DMS 273 treated with DMSO at 0.1 percent for 48 hours (cell line): ENCODE measurements at regions not wholly inside any gene's neighbourhood (a gene's known extent, or its start where the extent isn't known, plus 50 kb on each side); places are given as distances from the start of the nearest gene placed in this dataset.
"Not testable (repeated sequence)": the region's sequence is repeated elsewhere in the genome, so short reads cannot be mapped to it uniquely, and the experiment has no call there.

Experiments used
- DNase-seq: peaks from one replicate; lab custom pipeline; 2025; lab: John Stamatoyannopoulos, UW

DNA sequence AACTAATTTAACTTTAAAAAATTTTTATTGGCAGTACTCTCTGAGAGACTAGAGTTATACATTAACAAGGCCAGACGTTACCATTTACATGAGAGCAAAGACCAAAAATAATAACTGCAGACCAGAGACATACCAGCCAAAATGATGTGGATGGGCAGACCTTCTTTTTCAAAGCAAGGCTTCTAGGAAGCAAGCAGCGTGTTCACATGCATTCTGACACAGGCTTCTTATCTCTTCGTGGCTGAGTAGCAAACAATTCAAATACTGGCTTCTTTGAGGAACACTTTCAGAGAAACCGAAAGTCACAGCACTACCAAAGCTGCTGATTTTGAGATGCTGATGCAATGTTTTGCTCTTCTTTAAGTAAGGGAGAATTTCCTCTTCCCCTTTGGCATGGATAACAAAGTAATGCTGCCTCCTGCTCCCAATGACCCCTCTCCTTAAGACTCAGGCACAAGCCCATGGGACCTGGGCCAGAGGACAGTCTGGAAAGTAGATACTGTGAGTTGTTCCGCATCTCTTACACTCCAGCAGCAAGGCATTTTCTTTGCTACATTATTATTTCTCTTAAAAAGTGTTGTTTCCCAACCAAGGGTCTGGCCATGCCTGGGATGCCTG, 181.9 kb downstream of the MREG start:
- no peak for DNase-seq

DNA sequence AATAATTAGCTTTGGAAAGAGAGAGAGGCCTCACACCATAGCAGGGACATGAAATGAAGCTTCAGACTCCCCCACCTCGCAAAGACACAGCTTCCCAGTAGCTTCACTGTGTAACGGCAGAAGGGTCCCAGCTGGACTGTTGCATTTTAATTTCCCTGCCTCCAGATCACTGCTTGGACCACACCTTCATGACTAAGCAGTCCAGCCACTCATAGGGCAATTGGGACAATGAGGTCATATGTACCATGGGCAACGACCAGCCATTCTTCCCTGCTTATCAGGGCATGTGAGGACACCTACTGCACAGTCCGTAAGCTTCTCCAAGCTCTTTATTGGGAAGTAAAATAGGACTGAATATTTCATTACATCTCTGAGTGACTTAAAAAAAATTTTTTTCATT, 183.0 kb downstream of the MREG start:
- no peak for DNase-seq

DNA sequence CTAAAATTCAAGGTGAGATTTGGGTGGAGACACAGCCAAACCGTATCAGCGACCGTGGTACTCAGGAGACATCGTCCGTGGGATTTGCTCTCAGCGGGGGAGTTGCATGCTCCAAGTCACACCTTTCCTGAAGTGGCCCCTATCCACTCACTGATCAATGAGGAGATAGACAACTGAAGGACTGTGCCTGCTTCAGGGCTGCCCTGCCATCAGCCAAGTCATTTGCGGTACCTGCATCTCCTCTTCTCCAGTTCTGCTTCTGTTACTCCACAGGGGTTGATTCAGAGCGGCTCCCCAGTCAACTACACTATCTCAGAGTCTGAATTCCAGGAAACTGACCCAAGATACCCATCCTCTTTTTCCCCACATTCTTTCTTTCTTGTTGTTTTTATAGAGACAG, 184.1 kb downstream of the MREG start:
- DNase-seq = no peak

DNA sequence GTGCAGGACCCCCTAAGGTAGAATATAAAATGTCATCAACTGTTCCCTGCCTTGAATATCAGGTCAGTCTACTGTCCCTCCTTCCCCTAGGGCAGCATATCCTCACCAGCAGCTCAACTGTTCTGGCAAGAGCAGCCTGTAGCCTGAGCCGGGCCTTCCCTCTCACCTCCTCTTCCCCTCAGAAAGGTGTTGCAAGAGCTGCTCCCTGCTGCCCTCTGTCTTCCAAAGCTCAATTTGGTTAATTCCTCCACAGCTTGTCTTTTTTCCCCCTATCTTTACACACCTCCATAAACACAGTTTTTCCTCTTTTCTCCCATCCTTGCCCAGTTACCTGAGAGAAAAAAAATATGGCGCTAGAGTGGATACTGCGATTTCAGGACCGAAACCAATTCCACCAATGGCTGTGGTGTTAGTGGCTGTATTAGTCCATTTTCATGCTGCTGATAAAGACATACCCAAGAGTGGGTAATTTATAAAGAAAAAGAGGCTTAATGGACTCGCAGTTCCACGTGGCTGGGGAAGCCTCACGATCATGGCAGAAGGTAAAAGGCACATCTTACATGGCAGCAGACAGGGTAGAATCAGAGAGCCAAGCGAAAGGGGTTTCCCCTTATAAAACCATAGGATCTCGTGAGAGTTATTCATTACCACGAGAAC, 184.7 kb downstream of the MREG start:
- DNase-seq = peak; percentile 38

DNA sequence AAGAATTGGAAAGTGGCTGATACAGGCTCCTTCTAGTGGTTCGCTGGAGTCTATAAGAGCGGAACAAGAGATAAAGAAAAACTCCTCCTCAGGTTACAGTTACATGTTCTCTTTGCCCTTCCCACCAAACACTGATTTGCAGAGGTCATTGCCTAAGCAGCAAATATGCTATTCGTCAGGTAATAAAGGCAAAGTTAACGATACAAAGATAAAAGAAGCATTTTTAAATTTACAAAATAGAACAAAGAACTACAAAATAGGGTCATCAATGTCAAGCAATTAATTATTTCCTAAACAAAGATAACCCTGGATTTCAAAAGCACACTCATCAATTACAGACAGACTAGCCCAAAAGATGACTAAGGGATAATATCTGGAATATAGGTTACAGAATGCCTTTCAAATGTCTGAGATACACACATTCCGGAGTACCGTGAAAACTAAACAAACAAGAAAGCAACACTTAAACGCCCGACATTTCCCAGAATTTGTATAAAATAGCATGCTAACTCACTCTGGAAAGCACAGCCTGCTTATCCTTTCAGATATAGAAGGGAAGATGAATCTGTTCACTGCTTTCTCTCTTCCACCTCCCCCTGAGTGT, 186.4 kb downstream of the MREG start:
- DNase-seq = no peak

DNA sequence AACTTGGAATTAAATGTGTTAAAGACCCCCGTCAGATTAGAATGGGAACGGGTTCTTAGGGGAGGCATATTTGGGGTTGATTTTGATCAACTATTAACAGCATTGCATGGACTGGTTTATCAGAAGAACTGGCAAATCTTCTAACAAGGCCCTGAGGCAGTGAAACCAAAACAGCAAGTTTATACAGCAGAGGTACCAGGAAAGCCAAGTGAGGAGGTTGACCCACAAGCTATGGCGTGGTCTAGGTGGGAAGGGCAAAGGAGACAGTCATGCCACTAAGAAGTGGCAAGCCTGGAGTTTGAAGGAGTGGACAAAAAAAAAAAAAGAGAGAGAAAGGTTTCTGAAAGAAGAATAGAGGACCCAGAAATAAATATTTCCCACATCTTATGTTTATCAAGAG, 187.0 kb downstream of the MREG start:
- no peak for DNase-seq

DNA sequence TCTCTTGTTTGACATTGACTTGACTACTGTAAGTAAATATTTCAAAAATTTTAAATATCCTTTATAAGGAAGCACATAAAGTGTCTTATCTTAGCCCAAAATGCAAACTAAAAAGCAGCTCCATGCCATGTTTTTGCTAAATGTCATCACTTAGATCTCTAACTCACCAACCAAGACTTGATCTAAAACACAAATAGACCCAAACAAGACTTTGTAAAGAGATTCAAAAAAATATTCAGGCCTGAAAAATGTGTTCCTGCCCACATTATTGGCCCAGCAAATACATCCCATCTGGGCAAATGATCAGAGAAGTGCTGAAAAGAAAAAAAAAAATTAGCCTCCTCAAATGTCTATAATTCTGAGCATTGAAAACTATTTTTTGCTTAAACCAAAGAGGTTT, 187.6 kb downstream of the MREG start:
- DNase-seq = no peak

DNA sequence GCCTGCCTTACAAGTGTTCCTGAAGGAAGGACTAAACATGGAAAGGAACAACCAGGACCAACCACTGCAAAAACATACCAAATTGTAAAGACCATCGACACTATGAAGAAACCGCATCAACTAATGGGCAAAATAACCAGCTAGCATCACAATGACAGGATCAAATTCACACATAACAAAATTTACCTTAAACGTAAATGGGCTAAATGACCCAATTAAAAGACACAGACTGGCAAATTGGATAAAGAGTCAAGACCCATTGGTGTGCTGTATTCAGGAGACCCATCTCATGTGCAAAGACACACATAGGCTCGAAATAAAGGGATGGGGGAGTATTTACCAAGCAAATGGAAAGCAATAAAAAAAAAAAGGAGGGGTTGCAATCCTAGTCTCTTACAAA, 192.1 kb downstream of the MREG start:
- DNase-seq = not testable (repeated sequence)

DNA sequence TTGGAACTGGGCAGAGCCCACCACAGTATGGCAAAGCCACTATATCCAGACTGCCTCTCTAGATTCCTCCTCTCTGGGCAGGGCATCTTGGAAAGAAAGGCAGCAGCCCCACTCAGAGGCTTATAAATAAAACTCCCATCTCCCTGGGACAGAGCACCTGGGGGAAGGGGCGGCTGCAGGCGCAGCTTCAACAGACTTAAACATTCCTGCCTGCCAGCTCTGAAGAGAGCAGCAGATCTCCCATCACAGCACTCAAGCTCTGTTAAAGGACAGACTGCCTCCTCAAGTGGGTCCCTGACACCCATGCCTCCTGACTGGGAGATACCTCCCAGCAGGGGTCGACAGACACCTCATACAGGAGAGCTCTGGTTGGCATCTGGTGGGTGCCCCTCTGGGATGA, 193.6 kb downstream of the MREG start:
- DNase-seq = not testable (repeated sequence)

DNA sequence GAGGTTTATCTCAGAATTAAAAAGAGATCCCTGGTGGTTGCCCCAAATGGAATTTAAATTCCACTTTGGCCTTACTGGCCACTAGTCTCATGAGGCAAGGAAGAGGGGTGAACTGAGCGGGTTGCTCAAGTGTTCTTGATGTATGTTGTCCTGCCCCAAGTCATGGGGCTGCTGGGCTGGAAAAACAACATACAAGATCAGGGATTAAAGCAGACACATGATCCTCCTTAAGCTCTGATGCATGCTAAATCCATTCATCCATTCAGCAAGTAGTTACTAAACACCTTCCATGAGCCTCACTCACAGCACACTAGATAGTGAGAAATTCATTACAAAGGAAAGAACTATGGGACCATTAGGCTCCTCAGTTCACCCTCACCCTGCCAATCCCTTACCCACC, 196.3 kb downstream of the MREG start:
- no peak for DNase-seq

DNA sequence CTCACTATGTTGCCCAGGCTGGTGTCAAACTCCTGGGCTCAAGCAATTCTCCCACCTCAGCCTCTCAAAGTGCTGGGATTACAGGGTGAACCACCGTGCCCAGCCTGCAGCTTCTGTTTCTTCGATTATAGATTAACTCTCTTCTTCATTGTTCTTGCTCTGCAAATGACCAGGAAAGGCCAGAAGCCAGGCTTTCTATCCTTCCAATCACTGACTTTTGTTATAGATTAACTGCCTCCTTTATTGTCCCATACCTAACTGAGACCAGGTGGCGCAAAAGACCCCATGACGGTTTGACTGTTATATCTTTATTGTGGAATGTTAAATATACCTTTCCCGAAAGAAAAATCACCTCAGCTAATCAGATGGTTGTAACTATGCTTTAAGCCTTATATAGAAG, 196.9 kb downstream of the MREG start:
- no peak for DNase-seq

DNA sequence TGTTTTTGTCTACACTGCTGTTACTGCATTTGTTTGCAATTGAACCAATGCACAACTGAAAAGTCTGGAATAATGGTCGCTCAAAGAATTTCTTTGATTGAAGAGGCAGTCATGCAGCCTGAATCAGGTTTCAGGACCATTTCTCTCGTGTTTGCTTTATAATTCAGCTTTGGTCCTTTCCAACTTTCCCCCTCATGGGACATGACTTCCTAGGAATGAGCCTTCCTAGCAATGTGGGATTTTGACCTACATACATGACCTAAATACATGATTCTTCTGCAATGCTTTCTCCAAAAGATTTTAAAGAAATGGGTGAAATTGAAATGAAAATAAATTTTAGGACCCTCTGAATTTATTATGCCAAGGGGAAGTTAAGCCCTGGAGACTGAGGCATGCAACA, 197.4 kb downstream of the MREG start:
- no peak for DNase-seq

DNA sequence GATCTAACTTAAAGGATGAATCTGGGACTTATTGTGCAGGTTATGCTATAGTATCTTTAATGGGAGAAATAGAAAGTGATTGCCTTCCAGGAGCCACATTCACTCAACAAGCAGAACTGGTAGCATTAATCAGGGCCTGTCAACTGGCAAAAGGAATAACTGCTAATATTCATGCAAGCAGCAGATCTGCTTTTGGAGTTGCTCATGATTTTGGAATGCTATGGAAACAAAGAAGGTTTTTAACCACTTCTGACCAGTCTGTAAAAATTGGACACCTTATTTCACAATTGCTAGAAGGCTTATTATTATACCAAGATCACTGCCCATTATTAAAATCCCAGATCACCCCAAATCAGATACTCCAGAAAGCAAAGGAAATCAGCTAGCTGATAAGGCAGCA, 200.4 kb downstream of the MREG start:
- DNase-seq = no peak

DNA sequence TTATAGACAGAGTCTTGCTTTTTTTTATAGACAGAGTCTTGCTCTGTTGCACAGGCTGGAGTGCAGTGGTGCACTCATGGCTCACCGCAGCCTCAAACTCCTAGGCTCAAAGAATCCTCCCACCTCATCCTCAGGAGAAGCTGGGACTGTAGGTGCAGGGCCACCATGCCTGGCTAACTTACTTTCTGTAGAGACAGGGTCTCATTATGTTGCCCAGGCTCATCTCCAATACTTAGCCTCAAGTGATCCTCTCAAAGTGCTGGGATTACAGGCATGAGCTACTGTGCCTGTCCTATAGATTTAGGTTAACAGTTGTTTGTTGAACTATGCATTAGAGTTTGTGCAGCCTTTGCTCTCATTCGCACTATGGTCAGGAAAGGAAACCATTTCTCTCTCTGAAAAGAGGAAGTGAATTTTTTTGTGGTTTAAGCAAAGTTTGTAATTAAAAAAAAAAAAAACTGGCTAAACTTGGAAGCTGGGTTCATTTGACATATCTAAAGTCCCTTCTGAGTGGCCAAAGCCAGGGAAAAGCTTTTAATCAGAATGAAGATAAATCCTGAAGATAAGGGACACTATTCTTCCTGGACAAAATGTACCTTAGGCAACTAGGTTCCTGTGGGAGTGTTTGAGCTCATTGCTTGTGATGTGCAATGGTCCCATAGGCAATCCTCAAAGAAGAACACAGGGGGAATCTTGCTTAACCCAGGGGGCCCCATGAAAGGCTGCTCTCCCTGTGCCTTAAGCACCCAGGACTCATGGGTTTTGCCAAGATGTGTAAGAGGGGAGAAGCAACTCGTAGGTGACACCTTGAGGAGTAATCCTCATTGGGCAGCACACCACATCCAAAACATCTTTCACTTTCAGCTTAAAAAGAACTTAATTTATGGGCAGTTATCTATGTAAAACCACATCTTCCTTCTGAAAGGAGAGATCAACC, 201.7 kb downstream of the MREG start:
- DNase-seq = no peak

DNA sequence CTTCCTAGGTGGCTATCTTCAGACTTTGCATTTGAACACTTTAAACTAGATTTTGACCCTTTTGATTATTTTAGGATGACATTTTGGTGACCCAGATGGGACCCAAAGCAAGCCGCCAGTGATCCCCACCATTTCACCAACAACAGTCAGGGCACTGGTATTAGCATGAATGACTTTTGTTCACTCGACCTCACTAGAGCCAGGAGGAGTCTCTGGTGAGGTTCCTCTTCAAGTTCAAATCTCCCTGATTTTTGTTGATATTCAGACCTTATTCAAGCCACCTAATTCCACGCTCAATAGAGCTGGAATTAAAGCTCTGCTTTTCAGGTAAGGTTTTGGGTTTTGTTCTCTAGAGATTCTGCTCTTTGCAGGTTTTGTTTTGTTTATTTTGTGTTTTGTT, 202.3 kb downstream of the MREG start:
- no peak for DNase-seq

DNA sequence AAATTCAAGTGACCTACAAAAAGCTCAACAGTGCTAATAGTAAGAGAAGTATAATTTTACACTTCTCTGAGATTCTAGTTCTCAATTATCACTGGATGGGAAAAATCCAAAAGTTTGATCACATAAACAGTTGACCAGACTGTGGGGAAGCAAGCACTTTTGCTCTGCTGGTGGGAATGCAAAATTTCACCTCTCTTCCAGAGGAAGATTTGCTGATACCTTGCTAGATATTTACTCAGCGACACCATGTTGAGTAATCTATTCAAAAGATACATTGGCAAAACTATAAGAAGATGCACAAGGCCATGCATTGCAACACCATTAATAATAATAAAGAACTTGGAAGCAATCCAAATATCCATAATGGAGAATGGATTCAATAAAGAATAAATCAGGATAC, 204.4 kb downstream of the MREG start:
- no peak for DNase-seq

DNA sequence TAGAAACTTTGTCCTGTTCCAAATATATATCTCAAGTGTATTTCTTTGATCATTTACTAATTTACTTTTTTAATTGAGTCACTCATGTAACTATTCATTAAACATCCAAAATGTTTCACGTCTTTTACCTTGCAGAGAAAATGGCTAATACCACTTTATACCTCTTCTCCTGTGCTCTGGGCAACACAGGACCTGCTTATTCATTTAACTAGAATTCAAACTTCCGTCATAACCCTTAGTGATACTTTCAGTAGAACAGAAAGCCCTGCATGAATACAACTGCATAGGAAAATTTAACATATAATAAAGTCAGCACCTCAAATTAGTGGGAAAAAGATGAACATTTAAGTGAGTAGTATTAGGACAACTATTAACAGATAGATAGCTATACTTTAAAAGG, 205.2 kb downstream of the MREG start:
- no peak for DNase-seq

DNA sequence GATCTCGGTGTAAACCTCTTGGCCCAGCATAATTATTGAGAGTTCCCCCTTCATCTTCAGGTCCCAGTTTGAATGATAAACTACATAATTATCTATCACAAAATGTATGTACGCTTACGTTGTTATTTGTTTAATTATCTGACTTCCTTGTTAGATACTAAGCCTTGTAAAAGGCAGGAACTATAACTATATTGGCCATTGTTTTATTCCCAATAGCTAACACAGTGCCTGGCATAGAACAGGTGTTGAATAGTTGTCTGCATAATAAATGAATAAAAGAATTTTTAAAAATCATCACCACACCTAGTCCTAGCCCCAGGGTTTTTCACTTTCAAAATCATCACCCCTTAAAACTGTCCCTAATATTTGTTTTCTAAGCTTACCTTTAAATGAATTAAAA, 207.9 kb downstream of the MREG start:
- no peak for DNase-seq

DNA sequence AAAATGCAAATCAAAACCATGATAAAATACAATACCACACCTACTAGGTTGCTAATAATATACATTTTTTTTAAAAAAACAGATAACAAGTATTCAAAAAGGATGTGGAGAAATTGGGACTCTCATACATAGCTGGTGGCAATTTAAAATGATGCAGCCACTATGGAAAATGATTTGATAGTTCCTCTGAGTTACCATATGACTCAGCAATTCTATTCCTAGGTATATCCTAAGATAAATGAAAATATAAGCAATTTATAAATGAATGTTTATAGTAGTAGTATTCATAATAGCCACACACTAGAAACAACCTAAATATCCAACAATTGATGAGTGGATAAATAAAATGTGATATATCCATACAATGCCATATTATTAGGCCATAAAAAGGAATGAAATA, 210.2 kb downstream of the MREG start:
- no peak for DNase-seq

DNA sequence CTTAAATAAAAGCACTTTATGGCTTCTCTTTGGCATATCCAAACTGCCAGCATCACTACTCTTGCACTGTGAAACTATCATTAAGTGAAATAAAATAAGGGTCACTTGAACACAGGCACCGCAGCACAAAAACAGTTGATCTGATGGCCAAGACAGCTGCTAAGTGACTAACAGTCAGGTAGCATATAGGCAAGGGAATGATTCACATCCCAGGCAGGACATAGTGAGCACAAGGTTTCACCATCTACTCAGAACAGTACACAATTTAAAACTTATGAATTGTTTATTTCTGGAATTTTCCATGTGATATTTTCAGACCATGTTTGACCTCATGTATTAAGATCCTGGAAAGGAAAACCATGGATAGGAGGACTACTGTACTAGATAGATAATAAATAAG, 214.2 kb downstream of the MREG start:
- no peak for DNase-seq

DNA sequence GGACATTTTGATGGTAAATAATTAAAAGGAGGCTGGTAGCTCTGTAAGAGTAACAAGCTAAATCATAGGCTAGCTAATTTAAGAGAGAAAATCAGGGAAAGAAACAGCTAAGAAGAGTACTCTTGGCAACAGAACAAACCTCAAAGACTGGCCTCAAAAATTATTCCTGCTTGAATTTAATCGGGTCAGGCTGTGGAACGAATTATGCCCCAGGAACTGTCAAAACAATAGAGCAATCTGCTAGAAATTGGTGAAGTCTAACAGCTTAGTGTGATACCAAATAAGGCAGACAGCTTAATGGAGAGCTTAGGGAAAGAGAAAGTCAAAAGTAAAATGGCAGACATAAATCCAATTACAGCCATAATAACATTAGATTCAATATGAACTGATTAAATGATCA, 215.7 kb downstream of the MREG start:
- no peak for DNase-seq

DNA sequence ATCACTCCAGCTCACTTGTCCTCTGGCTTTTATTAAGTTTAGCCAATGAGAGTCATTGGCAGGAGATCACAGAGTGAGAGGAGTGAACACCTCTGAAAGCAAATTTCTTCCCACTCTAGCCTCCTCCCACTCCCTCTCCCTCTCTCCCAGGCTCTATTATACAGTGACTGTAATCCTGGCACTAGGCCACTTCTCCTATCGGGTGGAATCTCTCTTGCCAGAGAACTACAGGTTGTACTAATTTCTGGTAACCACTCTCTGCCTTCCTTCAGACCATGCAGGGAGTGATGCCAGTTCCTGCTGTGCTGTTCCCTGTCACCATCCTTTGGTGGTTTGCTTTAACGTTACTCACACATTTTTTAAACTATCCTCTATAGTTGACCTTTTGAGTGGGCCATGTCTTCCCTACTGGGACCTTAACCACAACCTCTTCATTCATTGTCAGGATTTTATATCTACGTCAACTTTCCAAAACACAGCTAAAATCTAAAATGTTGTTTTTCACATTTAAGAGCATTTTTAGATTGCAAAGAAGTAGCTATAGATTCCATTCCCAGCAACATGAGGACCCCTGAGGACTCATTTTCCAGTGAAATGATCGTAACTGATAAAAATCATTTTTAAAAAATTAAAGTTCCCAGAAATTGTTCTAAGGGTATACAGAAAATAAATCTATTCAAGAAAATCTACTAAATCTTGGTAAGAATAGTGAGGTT, 217.1 kb downstream of the MREG start:
- DNase-seq = no peak
